ENCODE measurements at regions not wholly inside any gene's neighbourhood (a gene's known extent, or its start where the extent isn't known, plus 50 kb on each side); places are given as distances from the start of the nearest gene placed in this dataset.

DNA sequence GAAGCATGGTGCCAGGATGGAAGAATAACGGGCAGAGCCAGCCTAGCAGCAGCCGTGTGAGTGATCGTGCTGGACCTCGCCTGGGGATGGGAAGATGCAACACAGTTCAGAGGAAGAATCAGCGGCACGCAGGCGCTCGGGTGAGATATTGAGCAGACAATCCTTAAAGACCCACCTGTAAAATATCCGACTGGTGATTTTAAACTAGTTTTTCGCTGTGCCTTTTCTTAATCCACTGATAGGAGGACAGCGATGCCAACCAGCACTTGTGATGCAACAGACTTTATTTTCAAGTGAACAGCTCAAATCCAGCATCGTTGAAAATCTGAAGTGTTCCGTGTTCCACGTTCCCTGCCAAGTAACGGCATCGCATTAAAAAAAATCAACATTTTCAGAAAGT, 214.7 kb downstream of the TEX36 start:
- Mint-ChIP-seq H3K27me3 (peaks cover under 1% of the 10 kb centered on the region), H3K27ac (no peak overlapping the region), H3K36me3 (ENCODE audit: low read depth) (no peaks in the 10 kb centered on the region), H3K9me3 (no peaks in the 10 kb centered on the region), H3K4me3 (no peak overlapping the region), H3K4me1 (no peaks in the 10 kb centered on the region)
- DNase-seq (no peak), ATAC-seq (ENCODE audit: low read depth) (no peak)
- CTCF ChIA-PET, result no interaction called here
- intact Hi-C loops (cut with micrococcal nuclease), result no loop called here
- TF ChIP-seq, protein P1, sequence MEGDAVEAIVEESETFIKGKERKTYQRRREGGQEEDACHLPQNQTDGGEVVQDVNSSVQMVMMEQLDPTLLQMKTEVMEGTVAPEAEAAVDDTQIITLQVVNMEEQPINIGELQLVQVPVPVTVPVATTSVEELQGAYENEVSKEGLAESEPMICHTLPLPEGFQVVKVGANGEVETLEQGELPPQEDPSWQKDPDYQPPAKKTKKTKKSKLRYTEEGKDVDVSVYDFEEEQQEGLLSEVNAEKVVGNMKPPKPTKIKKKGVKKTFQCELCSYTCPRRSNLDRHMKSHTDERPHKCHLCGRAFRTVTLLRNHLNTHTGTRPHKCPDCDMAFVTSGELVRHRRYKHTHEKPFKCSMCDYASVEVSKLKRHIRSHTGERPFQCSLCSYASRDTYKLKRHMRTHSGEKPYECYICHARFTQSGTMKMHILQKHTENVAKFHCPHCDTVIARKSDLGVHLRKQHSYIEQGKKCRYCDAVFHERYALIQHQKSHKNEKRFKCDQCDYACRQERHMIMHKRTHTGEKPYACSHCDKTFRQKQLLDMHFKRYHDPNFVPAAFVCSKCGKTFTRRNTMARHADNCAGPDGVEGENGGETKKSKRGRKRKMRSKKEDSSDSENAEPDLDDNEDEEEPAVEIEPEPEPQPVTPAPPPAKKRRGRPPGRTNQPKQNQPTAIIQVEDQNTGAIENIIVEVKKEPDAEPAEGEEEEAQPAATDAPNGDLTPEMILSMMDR (IDR thresholded peaks at IDR 0.05), result no peak
- POLR2A ChIA-PET, result no interaction called here

DNA sequence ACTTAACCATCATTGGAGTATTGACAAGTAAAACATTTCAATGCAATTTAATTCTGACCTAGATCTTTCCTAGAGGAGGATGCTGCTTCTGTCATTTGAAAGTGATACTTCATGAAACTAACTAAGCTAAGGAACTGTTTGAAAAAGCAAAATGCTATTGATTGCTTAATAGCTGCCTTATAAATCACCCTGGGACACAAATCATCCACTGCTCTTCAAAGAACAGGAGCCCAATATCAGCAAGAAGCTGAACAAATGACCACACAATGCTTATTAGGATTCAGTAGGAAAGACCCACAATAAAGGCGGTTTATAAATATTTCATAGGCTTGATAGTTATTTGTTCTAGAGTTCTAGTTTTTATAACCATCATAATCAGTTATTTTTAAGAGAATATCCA, 216.3 kb downstream of the TEX36 start:
- intact Hi-C loops (cut with micrococcal nuclease), result no loop called here
- Mint-ChIP-seq H3K9me3 (no peaks in the 10 kb centered on the region), H3K4me3 (no peak overlapping the region), H3K4me1 (no peaks in the 10 kb centered on the region), H3K36me3 (ENCODE audit: low read depth) (no peaks in the 10 kb centered on the region), H3K27me3 (no peaks in the 10 kb centered on the region), H3K27ac (no peak overlapping the region)
- no peak for ATAC-seq (ENCODE audit: low read depth)
- POLR2A ChIA-PET, result no interaction called here
- no peak for DNase-seq
- CTCF ChIA-PET, result no interaction called here
- TF ChIP-seq, protein P1 (IDR thresholded peaks at IDR 0.05), result no peak

DNA sequence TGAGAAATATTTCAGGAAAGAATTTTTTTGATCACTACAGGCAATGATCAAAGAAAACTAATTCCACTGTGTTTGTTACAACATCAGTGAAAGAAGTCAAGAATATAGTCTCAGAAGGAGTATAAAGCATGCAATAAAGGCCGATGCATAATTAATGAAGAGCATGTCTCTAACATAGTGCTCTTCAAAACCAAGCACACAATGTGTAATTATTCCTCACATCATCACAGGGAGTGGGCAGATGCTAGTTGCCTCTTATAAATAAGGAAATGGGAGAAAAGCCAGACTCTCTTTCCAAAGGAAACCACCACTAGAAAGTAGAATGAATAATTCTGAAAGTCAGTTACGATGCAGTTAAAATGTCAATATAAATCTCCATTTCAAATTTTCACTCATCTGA, 220.1 kb downstream of the TEX36 start:
- TF ChIP-seq, protein P1 (IDR thresholded peaks at IDR 0.05), result no peak
- CTCF ChIA-PET, result no interaction called here
- intact Hi-C loops (cut with micrococcal nuclease), result no loop called here

DNA sequence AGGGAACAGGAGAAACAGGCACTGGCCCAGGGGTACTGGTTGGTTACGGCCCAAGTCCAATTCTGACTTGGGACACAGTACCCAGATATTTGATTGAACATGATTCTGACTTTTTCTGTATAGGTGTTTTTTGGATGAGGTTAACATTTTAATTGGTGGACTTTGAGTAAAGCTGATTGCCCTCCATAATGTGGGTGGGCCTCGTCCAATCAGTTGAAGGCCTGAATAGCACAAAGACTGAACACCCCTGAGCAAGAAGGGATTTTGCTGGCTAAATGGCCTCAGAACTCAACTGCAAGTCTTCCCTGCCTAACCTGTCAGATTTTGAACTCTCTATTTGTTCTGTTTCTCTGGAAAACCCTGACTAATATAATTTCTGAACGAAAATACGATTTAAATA, 222.6 kb downstream of the TEX36 start:
- TF ChIP-seq, protein P1 (IDR thresholded peaks at IDR 0.05), result no peak
- Mint-ChIP-seq H3K36me3 (ENCODE audit: low read depth) (no peaks in the 10 kb centered on the region), H3K27ac (no peak overlapping the region), H3K4me1 (no peaks in the 10 kb centered on the region), H3K9me3 (no peaks in the 10 kb centered on the region), H3K4me3 (no peak overlapping the region), H3K27me3 (peaks cover 5% of the 10 kb centered on the region)
- DNase-seq, result no peak
- POLR2A ChIA-PET, result no interaction called here
- intact Hi-C loops (cut with micrococcal nuclease), result no loop called here
- ATAC-seq (ENCODE audit: low read depth), result no peak
- CTCF ChIA-PET, result no interaction called here

More for the DNA sequence above, 220.1 kb downstream of the TEX36 start:
- DNase-seq, result no peak
- H3K9me3 Mint-ChIP-seq, result no peaks in the 10 kb centered on the region
- ATAC-seq (ENCODE audit: low read depth), result no peak
- H3K36me3 Mint-ChIP-seq (ENCODE audit: low read depth), result no peaks in the 10 kb centered on the region
- H3K4me3 Mint-ChIP-seq, result no peak overlapping the region
- peaks cover 2% of the 10 kb centered on the region for H3K27me3 Mint-ChIP-seq
- no peak overlapping the region for H3K27ac Mint-ChIP-seq
- no peaks in the 10 kb centered on the region for H3K4me1 Mint-ChIP-seq
- POLR2A ChIA-PET, result no interaction called here

DNA sequence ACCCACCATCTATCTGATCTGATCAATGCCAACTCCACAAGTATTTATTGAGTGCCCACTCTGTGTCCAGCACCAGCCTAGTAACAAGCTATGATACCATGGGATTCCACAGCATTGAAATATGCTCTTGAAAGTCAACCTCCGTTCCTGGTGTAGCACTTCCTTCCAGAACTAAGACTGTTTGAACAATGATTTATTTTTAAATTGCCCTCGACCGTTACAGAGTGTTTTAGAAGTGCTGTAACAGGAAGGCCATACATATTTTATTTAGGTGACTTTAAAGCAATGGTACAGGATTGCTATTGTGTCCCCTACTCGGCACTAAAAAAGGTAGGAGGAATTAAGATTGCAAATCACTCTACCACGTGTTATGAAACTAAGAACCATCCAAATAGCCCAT, 225.6 kb downstream of the TEX36 start:
- ATAC-seq (ENCODE audit: low read depth) (no peak), DNase-seq (no peak)
- no peaks in the 10 kb centered on the region for H3K4me1 Mint-ChIP-seq
- H3K4me3 Mint-ChIP-seq, result no peak overlapping the region
- no peak overlapping the region for H3K27ac Mint-ChIP-seq
- ChIA-PET POLR2A (no interaction called here), CTCF (no interaction called here)
- H3K36me3 Mint-ChIP-seq (ENCODE audit: low read depth), result no peaks in the 10 kb centered on the region
- intact Hi-C loops (cut with micrococcal nuclease), result no loop called here
- peaks cover 5% of the 10 kb centered on the region for H3K27me3 Mint-ChIP-seq
- no peaks in the 10 kb centered on the region for H3K9me3 Mint-ChIP-seq
- TF ChIP-seq, protein P1 (IDR thresholded peaks at IDR 0.05), result no peak
